Suprapubic skin (tissue), 4 donors: ENCODE measurements at regions not wholly inside any gene's neighbourhood (a gene's known extent, or its start where the extent isn't known, plus 50 kb on each side); places are given as distances from the start of the nearest gene placed in this dataset.

Source experiments
- DNase-seq, 2 donors: peaks; one replicate each; pipeline ENCODE4 v3.0.0-alpha.2; 2019; ENCODE audit warnings: low spot score in 2 of 2
- H3K27ac ChIP-seq: fragments of 200-600 bp; sonication (generic); one replicate; pipeline ENCODE4 v1.5.1; 2019
- H3K27me3 ChIP-seq: fragments of 200-600 bp; sonication (generic); one replicate; pipeline ENCODE4 v1.5.1; 2019
- H3K36me3 ChIP-seq: fragments of 200-600 bp; sonication (generic); one replicate; pipeline ENCODE4 v1.5.1; 2019
- H3K4me1 ChIP-seq: fragments of 200-600 bp; sonication (generic); one replicate; pipeline ENCODE4 v1.5.1; 2019
- H3K4me3 ChIP-seq: fragments of 200-600 bp; sonication (generic); one replicate; pipeline ENCODE4 v1.5.1; 2019; ENCODE audit warnings: mild to moderate bottlenecking
- H3K9me3 ChIP-seq: fragments of 200-600 bp; sonication (generic); one replicate; pipeline ENCODE4 v1.5.1; 2019
- CTCF ChIP-seq, 2 donors: fragments of 200-600 bp in 1 of 2; fragments of 450-650 bp in 1 of 2; sonication (generic) in 1 of 2; IDR thresholded peaks; one replicate each; pipeline ENCODE4 v1.5.1; 2016 to 2019; ENCODE audit warnings: antibody characterized with exemption in 2 of 2, mild to moderate bottlenecking in 1 of 2, moderate library complexity in 1 of 2
- EP300 ChIP-seq: sonication (generic); formaldehyde crosslinking; IDR thresholded peaks from one replicate; pipeline ENCODE4 v1.6.1; 2017; ENCODE audit warnings: antibody characterized with exemption
- POLR2A ChIP-seq, 2 donors: fragments of 450-650 bp; IDR thresholded peaks; one replicate each; pipeline ENCODE4 v1.6.1; 2017; ENCODE audit warnings: antibody characterized with exemption in 2 of 2, mild to moderate bottlenecking in 2 of 2, moderate library complexity in 2 of 2
- POLR2AphosphoS5 ChIP-seq, 3 donors: sonication (generic); formaldehyde crosslinking; IDR thresholded peaks; one replicate each; pipeline ENCODE4 v1.6.1; 2017; ENCODE audit warnings: antibody characterized with exemption in 3 of 3
- WGBS: methylation state at CpG from one replicate; pipeline ENCODE4 v1.1.5; 2018; 5-methylcytosine and 5-hydroxymethylcytosine counted together

- Histone ChIP-seq H3K36me3 (no peaks in the 10 kb centered on the region), H3K9me3 (no peaks in the 10 kb centered on the region), H3K27ac (no peak overlapping the region), H3K4me1 (peaks cover 18% of the 10 kb centered on the region), H3K4me3 (no peak overlapping the region), H3K27me3 (no peaks in the 10 kb centered on the region)
- TF ChIP-seq CTCF (IDR thresholded peaks at IDR 0.05) (no peak), POLR2A (IDR thresholded peaks at IDR 0.05) (no peak), POLR2AphosphoS5 (IDR thresholded peaks at IDR 0.05) (no peak), EP300 (no peak)
- 89% methylated on average over 3 of the region's 3 CpGs for WGBS
- no peak for DNase-seq
These were observed 113.2 kb upstream of the CD93 start for GRCh38 chr20:23199356-23199755.

- Histone ChIP-seq H3K27ac (no peak overlapping the region), H3K4me3 (no peak overlapping the region), H3K27me3 (no peaks in the 10 kb centered on the region), H3K4me1 (peaks cover 19% of the 10 kb centered on the region), H3K9me3 (no peaks in the 10 kb centered on the region), H3K36me3 (no peaks in the 10 kb centered on the region)
- TF ChIP-seq POLR2A (IDR thresholded peaks at IDR 0.05) (no peak), POLR2AphosphoS5 (IDR thresholded peaks at IDR 0.05) (no peak), CTCF (IDR thresholded peaks at IDR 0.05) (no peak), EP300 (no peak)
- no peak for DNase-seq
These were observed 112.7 kb upstream of the CD93 start for GRCh38 chr20:23198815-23199214.

DNA sequence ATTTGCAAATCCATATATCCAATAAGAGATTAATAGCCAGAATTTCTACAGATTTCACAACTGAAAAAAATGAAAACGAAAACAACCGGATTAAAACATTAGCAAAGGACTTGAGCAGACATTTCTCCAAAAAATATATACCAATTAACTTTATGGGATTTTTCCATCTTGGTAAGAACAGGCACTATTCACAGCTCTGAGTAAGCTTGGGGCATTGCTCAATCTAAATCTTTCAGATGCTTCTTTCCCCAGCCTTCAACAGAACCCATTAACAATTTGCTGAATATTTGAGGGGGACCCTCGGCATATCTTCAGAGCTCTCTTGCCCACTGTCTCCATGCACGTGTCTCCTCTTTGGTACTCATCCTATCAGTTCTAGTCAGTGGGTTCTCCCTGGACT, 111.7 kb upstream of the CD93 start:
- Histone ChIP-seq H3K27ac (no peak overlapping the region), H3K4me1 (peaks cover 19% of the 10 kb centered on the region), H3K9me3 (no peaks in the 10 kb centered on the region), H3K27me3 (no peaks in the 10 kb centered on the region), H3K36me3 (no peaks in the 10 kb centered on the region), H3K4me3 (no peak overlapping the region)
- no peak for DNase-seq
- 83% methylated on average over 4 of the region's 4 CpGs for WGBS
- TF ChIP-seq POLR2A (IDR thresholded peaks at IDR 0.05), result no peak
- TF ChIP-seq POLR2AphosphoS5 (IDR thresholded peaks at IDR 0.05), result no peak

DNA sequence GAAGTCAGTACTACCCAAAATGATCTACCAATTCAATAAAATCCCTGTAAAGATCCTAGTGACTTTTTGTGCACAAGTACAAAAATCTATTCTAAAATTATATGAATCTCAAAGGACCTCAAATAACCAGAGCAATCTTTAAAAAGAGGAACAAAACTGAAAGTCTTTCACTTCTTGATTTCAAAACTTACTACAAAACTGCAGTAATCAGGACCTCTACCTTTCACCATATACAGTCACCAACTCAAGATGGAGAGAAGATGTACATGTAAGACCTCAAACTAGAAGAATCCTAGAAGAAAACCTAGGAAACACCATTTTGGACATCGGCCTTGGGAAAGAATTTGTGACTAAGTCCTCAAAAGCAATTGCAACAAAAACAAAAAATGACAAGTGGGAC, 109.5 kb upstream of the CD93 start:
- Histone ChIP-seq H3K4me1 (peaks cover 18% of the 10 kb centered on the region), H3K36me3 (no peaks in the 10 kb centered on the region), H3K27me3 (no peaks in the 10 kb centered on the region), H3K9me3 (no peaks in the 10 kb centered on the region), H3K4me3 (no peak overlapping the region), H3K27ac (no peak overlapping the region)
- WGBS, result 95% methylated on average over 1 of the region's 1 CpG
- no peak for DNase-seq
- TF ChIP-seq EP300 (no peak), POLR2A (IDR thresholded peaks at IDR 0.05) (no peak), POLR2AphosphoS5 (IDR thresholded peaks at IDR 0.05) (no peak), CTCF (IDR thresholded peaks at IDR 0.05) (no peak)

DNA sequence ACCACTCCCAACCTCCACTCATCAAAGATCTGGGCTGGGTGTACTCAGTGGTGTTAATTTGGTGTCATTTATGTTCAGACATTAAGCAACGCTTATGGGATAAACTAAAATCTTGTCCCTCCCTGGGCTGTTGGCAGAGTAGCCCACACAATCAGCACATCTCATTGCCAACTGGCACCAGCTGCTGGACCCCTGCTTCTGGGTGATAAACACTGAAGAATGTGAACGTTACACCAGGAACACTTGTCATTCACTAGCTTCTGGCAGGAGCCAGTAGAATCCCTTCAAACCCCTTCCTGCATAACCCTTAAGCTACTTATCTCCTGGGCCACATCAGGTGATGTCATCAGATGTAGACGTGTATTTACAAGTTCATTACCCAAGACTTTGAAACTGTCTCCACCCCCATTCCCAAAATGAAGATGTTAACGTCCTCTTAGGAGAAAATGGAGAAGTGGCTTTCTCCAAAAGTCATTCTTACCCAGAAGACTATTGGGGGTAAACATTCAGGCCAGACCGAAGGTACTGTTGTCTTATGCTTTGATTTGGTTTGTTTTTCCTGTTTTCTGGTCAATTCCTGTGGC, 107.8 kb upstream of the CD93 start:
- no peak for DNase-seq
- Histone ChIP-seq H3K4me1 (peaks cover 18% of the 10 kb centered on the region), H3K27me3 (no peaks in the 10 kb centered on the region), H3K36me3 (no peaks in the 10 kb centered on the region), H3K4me3 (no peak overlapping the region), H3K9me3 (no peaks in the 10 kb centered on the region), H3K27ac (peak overlapping the region; percentile 67)
- TF ChIP-seq POLR2A (IDR thresholded peaks at IDR 0.05) (no peak), EP300 (no peak), POLR2AphosphoS5 (IDR thresholded peaks at IDR 0.05) (no peak), CTCF (IDR thresholded peaks at IDR 0.05) (no peak)
- WGBS, result 52% methylated on average over 5 of the region's 5 CpGs

- Histone ChIP-seq H3K36me3 (no peaks in the 10 kb centered on the region), H3K27me3 (no peaks in the 10 kb centered on the region), H3K27ac (peak overlapping the region; percentile 11), H3K9me3 (no peaks in the 10 kb centered on the region), H3K4me1 (peaks cover 21% of the 10 kb centered on the region), H3K4me3 (no peak overlapping the region)
- 51% methylated on average over 3 of the region's 3 CpGs for WGBS
- DNase-seq, result no peak
- TF ChIP-seq POLR2AphosphoS5 (IDR thresholded peaks at IDR 0.05) (no peak), EP300 (no peak), CTCF (IDR thresholded peaks at IDR 0.05) (no peak), POLR2A (IDR thresholded peaks at IDR 0.05) (no peak)
These were observed 106.3 kb upstream of the CD93 start for GRCh38 chr20:23192469-23192868.
